Muscle layer of duodenum (tissue), 2 donors: ENCODE measurements at regions not wholly inside any gene's neighbourhood (a gene's known extent, or its start where the extent isn't known, plus 50 kb on each side); places are given as distances from the start of the nearest gene placed in this dataset.

Experiments used
- H3K27ac ChIP-seq: one replicate; pipeline ENCODE4 v1.7.0; 2013; ENCODE audit warnings: mild to moderate bottlenecking, low read length
- H3K27me3 ChIP-seq: one replicate; pipeline ENCODE4 v1.7.0; 2013; ENCODE audit warnings: low read depth, mild to moderate bottlenecking, control low read depth, low read length
- H3K36me3 ChIP-seq, 2 donors: one replicate each; pipeline ENCODE4 v1.7.0; 2013; ENCODE audit warnings: low read length in 2 of 2, control low read depth in 1 of 2, mild to moderate bottlenecking in 1 of 2; ENCODE audit not compliant: insufficient read depth in 2 of 2, control insufficient read depth in 1 of 2
- H3K4me1 ChIP-seq, 2 donors: one replicate each; pipeline ENCODE4 v1.7.0; 2013; ENCODE audit warnings: low read length in 2 of 2, mild to moderate bottlenecking in 2 of 2, control low read depth in 1 of 2, moderate library complexity in 1 of 2; ENCODE audit not compliant: insufficient read depth in 2 of 2, control insufficient read depth in 1 of 2
- H3K4me3 ChIP-seq, 2 donors: one replicate each; pipeline ENCODE4 v1.7.0; 2013; ENCODE audit warnings: low read length in 2 of 2, low read depth in 1 of 2, mild to moderate bottlenecking in 1 of 2
- H3K9me3 ChIP-seq, 2 donors: one replicate each; pipeline ENCODE4 v1.7.0; 2013; ENCODE audit warnings: low read length in 2 of 2, control low read depth in 1 of 2, mild to moderate bottlenecking in 1 of 2; ENCODE audit not compliant: control insufficient read depth in 1 of 2
- donor health status: healthy.

DNA sequence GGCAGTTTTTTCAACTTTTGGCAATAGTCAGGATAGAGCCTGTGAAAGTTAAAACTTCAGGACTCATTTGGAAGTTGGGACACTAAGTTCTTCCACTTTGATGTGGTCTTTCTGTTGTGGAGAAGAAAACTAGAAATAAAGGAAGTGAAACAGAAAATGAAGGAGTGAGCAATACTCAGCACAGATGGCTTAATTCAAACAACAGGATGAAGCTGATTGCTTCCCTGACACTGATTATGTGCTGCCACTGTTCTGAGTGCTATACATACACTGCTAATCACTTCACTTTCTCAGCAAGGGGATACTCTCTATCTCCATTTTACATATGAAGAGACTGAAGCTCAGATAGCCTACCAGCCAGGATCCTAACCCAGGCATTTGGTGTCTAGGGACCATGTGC lies 235.1 kb upstream of the CPEB2 start:
- Histone ChIP-seq H3K4me3 (no peak overlapping the region), H3K9me3 (no peaks in the 10 kb centered on the region), H3K36me3 (no peaks in the 10 kb centered on the region), H3K4me1 (no peaks in the 10 kb centered on the region), H3K27ac (no peak overlapping the region), H3K27me3 (no peaks in the 10 kb centered on the region)

GRCh38 chr4:14768449-14768848 lies 233.8 kb upstream of the CPEB2 start:
- no peaks in the 10 kb centered on the region for H3K36me3 ChIP-seq
- no peak overlapping the region for H3K4me3 ChIP-seq
- no peaks in the 10 kb centered on the region for H3K27me3 ChIP-seq
- H3K27ac ChIP-seq, result no peak overlapping the region
- no peaks in the 10 kb centered on the region for H3K9me3 ChIP-seq
- no peaks in the 10 kb centered on the region for H3K4me1 ChIP-seq

GRCh38 chr4:14769993-14770392 lies 232.3 kb upstream of the CPEB2 start:
- H3K4me3 ChIP-seq, result no peak overlapping the region
- H3K36me3 ChIP-seq, result no peaks in the 10 kb centered on the region
- no peaks in the 10 kb centered on the region for H3K4me1 ChIP-seq
- H3K27me3 ChIP-seq, result no peaks in the 10 kb centered on the region
- no peaks in the 10 kb centered on the region for H3K9me3 ChIP-seq
- no peak overlapping the region for H3K27ac ChIP-seq

DNA sequence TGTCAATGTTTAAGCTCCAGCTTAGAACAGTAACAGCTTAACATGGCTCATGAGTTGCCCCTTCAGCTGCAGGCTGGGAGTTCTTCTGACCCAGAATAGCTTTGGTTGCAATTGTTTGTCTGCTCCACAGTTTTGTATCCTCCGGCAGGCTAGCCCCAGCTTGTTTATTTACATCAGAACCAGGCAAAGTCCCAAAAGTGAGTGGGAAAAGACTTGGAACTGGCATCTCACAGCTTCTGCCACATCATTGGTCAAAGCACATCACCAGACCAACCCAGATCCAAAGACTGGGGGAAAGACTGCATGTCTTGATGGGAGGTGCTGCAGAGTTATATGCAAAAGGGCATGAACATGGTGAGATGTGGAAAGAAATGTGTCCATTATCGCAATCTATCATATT lies 231.2 kb upstream of the CPEB2 start:
- no peak overlapping the region for H3K4me3 ChIP-seq
- no peaks in the 10 kb centered on the region for H3K27me3 ChIP-seq
- H3K36me3 ChIP-seq, result no peaks in the 10 kb centered on the region
- H3K4me1 ChIP-seq, result no peaks in the 10 kb centered on the region
- H3K27ac ChIP-seq, result no peak overlapping the region
- no peaks in the 10 kb centered on the region for H3K9me3 ChIP-seq

DNA sequence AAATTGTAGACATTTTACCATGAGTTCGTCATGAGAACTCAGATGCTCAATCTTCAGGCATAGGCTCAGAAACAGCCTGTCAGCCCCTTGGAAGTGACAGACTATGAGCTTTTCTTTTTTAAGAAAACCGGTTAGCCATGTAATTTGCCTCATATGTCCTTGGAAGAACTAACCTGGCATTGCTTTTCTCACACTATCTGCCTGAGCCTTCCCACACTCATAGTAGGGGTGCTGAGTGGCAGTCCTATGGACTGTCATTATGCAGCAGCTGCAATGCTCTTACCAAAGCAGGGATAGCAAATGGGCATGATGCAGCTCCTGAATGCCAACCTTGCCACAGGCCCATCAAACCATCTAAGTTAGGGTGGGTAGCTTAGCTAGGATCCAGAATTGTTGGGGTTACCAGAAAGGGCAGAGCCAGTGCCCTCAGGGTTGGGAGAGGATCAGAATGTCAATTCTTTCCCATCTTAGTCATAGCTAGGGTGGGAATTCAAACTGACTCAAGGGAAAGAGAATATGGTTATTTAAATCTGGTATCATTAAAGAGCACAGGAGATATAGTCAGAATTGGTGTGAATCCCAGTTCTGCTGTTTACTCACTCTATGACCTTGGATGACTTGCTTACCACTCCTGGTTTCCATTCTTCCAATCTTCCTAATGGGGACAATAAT lies 230.6 kb upstream of the CPEB2 start:
- Histone ChIP-seq H3K27ac (no peak overlapping the region), H3K9me3 (no peaks in the 10 kb centered on the region), H3K36me3 (no peaks in the 10 kb centered on the region), H3K4me3 (no peak overlapping the region), H3K27me3 (no peaks in the 10 kb centered on the region), H3K4me1 (no peaks in the 10 kb centered on the region)

DNA sequence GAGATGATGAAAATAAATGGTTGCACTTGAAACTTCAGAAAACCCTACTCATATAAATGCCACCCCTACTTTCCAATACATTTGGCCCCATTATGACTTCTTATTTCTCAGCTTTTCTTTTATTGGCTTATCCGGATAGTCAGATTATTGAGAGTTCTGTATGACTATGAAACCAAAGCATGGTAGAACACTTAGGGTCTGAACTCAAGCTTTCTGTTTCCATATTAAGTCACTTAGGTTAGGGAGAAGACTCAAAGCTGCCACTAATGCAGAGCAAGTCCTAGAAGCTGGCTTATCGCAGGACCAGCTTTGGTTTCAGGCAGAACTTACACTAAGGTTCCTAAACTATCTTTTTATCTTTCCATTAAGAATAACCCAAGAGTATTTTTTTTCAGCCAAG lies 229.9 kb upstream of the CPEB2 start:
- no peaks in the 10 kb centered on the region for H3K27me3 ChIP-seq
- no peaks in the 10 kb centered on the region for H3K36me3 ChIP-seq
- H3K4me1 ChIP-seq, result no peaks in the 10 kb centered on the region
- no peak overlapping the region for H3K27ac ChIP-seq
- H3K9me3 ChIP-seq, result no peaks in the 10 kb centered on the region
- no peak overlapping the region for H3K4me3 ChIP-seq

DNA sequence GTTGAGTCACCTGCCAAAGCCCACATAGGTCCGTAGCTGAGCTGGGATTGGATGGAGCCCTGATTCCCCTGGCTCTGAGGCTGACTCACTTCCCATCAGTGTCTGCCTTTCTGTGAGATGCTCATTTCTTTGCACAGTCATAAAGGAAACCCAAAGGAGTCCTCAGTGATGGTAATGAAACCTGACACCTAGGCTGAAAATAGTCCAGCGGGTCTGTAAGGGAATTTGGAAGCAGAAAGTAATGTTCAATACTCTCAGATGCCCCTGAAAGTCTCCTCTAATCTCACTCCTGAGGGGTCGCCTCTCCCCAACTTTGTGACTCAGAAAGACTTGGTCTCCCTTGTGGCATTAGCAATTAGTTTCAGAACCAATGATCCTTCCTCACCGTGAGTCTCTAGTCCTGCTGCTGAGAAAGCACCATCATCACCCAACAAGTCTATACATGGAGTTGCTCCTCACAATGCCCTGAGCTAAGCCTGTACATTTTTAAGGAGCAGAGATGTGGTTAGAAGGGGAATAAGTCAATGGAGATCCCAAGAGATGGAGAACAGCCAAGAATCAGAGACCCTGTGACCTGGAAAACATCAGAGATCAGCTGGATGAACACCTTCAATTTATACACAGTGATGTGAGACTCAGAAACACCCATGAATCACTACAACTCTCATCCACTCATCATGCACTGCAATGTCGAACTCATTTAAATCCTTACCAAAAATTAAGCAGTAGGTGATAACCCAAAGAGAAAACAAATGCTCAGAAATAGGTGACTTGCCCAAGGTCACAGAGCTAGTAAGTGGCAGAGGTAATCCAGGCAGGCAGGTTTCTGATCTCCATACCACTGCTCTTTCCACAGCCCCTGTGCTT lies 219.0 kb upstream of the CPEB2 start:
- Histone ChIP-seq H3K4me3 (no peak overlapping the region), H3K4me1 (no peaks in the 10 kb centered on the region), H3K9me3 (no peaks in the 10 kb centered on the region), H3K27me3 (no peaks in the 10 kb centered on the region), H3K36me3 (no peaks in the 10 kb centered on the region), H3K27ac (no peak overlapping the region)

DNA sequence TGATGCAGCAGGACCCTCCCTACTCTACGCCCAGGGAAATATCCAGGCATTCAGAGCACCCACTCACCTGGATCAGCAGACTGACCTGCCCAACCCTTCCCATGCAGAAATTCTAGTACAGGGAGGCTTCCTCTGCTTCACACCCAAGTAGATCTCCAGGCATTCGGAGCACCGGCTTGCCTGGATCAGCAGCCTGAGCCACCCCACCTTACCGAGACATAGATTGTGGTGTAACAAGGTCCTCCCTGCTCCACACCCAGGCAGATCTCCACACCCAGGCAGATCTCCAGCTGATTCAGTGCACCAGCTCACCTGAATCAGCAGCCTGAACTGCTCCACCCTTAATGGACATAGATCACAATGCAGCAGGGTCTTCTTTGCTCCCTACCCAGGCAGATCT lies 215.1 kb upstream of the CPEB2 start:
- H3K9me3 ChIP-seq, result no peaks in the 10 kb centered on the region
- no peak overlapping the region for H3K27ac ChIP-seq
- no peaks in the 10 kb centered on the region for H3K27me3 ChIP-seq

DNA sequence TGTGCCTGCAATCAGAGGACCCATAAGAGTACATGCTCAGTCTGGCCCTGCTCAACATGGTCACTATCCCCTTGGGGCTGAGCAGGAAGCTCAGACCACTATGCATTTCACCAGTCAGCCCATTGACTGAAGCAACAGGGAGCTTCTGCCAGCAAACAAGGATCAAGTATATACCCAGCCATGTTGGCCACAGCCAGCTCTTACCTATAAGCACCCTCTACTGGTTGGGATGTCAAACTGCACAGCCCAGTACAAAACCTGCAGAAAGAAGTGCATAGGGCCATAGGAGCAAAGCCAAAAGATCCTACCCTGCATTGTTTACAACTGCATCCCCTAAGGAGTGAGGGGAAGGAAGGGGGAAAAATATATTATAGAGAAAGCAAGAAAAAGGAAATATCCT lies 214.4 kb upstream of the CPEB2 start:
- Histone ChIP-seq H3K27ac (no peak overlapping the region), H3K4me3 (no peak overlapping the region), H3K36me3 (no peaks in the 10 kb centered on the region), H3K4me1 (no peaks in the 10 kb centered on the region), H3K9me3 (no peaks in the 10 kb centered on the region), H3K27me3 (no peaks in the 10 kb centered on the region)

More for the DNA sequence above, 215.1 kb upstream of the CPEB2 start:
- no peak overlapping the region for H3K4me3 ChIP-seq
- no peaks in the 10 kb centered on the region for H3K4me1 ChIP-seq
- no peaks in the 10 kb centered on the region for H3K36me3 ChIP-seq

GRCh38 chr4:14790494-14790893 lies 211.8 kb upstream of the CPEB2 start:
- peaks cover 0 to 4% of the 10 kb centered on the region in 2 donors for H3K9me3 ChIP-seq

GRCh38 chr4:14792702-14793227 lies 209.5 kb upstream of the CPEB2 start:
- Histone ChIP-seq H3K27ac (no peak overlapping the region), H3K27me3 (no peaks in the 10 kb centered on the region), H3K4me3 (no peak overlapping the region), H3K36me3 (no peaks in the 10 kb centered on the region), H3K9me3 (peaks cover 0 to 4% of the 10 kb centered on the region in 2 donors), H3K4me1 (no peaks in the 10 kb centered on the region)

More at GRCh38 chr4:14790494-14790893, 211.8 kb upstream of the CPEB2 start:
- Histone ChIP-seq H3K4me3 (no peak overlapping the region), H3K36me3 (no peaks in the 10 kb centered on the region), H3K27me3 (no peaks in the 10 kb centered on the region), H3K27ac (no peak overlapping the region), H3K4me1 (no peaks in the 10 kb centered on the region)
